Osteoblast (primary cell): ENCODE measurements at regions not wholly inside any gene's neighbourhood (a gene's known extent, or its start where the extent isn't known, plus 50 kb on each side); places are given as distances from the start of the nearest gene placed in this dataset.

ENCODE experiments used
- DNase-seq: peaks from one replicate; pipeline ENCODE4 v3.0.0; 2011; ENCODE audit warnings: low spot score, mixed read lengths; ENCODE audit not compliant: insufficient read length; ENCODE audit errors: missing footprints
- H2AFZ ChIP-seq: 2 replicates; pipeline ENCODE4 v1.6.0; 2011; ENCODE audit warnings: mild to moderate bottlenecking, low read length
- H3K27ac ChIP-seq: 2 replicates; pipeline ENCODE4 v1.5.1; 2011; ENCODE audit warnings: mild to moderate bottlenecking, low read depth, low read length, moderate library complexity
- H3K27me3 ChIP-seq: 2 replicates; pipeline ENCODE4 v1.6.0; 2012; ENCODE audit warnings: mild to moderate bottlenecking, control low read depth, inconsistent platforms, low read length, moderate library complexity; ENCODE audit not compliant: insufficient read depth
- H3K36me3 ChIP-seq: 2 replicates; pipeline ENCODE4 v1.5.1; 2011; ENCODE audit warnings: mild to moderate bottlenecking, low read length, control low read depth, moderate library complexity; ENCODE audit not compliant: insufficient read depth
- H3K4me1 ChIP-seq: 2 replicates; pipeline ENCODE4 v1.5.1; 2011; ENCODE audit warnings: mild to moderate bottlenecking, low read length, control low read depth, moderate library complexity; ENCODE audit not compliant: insufficient read depth
- H3K4me2 ChIP-seq: 2 replicates; pipeline ENCODE4 v1.6.0; 2011; ENCODE audit warnings: mild to moderate bottlenecking, low read length; ENCODE audit not compliant: insufficient read depth
- H3K4me3 ChIP-seq: fragments of 200-600 bp; sonication (generic); 3 replicates; pipeline ENCODE4 v1.5.1; 2012; ENCODE audit warnings: mild to moderate bottlenecking, low read length, inconsistent platforms; ENCODE audit not compliant: insufficient read depth
- H3K79me2 ChIP-seq: 2 replicates; pipeline ENCODE4 v1.6.0; 2012; ENCODE audit warnings: mild to moderate bottlenecking, low read length, control low read depth, inconsistent platforms; ENCODE audit not compliant: insufficient read depth
- H3K9me3 ChIP-seq: 2 replicates; pipeline ENCODE4 v1.5.1; 2011; ENCODE audit warnings: low read depth, low read length, control low read depth
- H4K20me1 ChIP-seq: 2 replicates; pipeline ENCODE4 v1.6.0; 2012; ENCODE audit warnings: mild to moderate bottlenecking, low read length, control low read depth; ENCODE audit not compliant: insufficient read depth
- TF ChIP-seq, protein P1 (sequence below): IDR thresholded peaks from 2 replicates; pipeline ENCODE4 v1.5.1; 2011; ENCODE audit warnings: mild to moderate bottlenecking, low read depth, low read length, moderate library complexity; ENCODE audit errors: extremely low read depth

- peaks cover 2% of the 10 kb centered on the region for H3K9me3 ChIP-seq
- H3K79me2 ChIP-seq, result no peaks in the 10 kb centered on the region
- H3K27ac ChIP-seq, result no peak overlapping the region
- H4K20me1 ChIP-seq, result no peaks in the 10 kb centered on the region
- no peak for DNase-seq
- H3K27me3 ChIP-seq, result no peaks in the 10 kb centered on the region
- TF ChIP-seq, protein P1, sequence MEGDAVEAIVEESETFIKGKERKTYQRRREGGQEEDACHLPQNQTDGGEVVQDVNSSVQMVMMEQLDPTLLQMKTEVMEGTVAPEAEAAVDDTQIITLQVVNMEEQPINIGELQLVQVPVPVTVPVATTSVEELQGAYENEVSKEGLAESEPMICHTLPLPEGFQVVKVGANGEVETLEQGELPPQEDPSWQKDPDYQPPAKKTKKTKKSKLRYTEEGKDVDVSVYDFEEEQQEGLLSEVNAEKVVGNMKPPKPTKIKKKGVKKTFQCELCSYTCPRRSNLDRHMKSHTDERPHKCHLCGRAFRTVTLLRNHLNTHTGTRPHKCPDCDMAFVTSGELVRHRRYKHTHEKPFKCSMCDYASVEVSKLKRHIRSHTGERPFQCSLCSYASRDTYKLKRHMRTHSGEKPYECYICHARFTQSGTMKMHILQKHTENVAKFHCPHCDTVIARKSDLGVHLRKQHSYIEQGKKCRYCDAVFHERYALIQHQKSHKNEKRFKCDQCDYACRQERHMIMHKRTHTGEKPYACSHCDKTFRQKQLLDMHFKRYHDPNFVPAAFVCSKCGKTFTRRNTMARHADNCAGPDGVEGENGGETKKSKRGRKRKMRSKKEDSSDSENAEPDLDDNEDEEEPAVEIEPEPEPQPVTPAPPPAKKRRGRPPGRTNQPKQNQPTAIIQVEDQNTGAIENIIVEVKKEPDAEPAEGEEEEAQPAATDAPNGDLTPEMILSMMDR, result no peak
- no peaks in the 10 kb centered on the region for H3K4me1 ChIP-seq
- H3K4me3 ChIP-seq, result no peak overlapping the region
- no peak overlapping the region for H3K4me2 ChIP-seq
- H2AFZ ChIP-seq, result no peak overlapping the region
- H3K36me3 ChIP-seq, result no peaks in the 10 kb centered on the region
These were observed 229.2 kb downstream of the SQOR start for GRCh38 chr15:45863881-45864580.

DNA sequence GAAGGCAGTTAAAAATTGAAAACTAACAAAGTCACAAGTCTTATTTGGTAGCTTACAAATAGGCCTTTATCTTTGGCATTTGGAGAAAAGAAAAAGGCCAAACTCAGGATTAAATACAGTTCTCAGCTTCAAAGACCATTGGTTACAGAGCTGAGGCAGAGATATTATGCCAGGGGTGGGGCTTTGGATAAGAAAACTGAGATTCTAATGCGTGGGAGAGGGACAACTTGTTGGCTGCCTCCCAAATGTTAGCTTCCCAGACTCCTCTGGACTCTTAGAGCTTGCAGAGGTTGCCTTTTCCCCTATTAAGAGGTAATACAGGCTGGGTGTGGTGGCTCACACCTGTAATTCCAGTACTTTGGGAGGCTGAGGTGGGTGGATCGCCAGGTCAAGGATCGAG, 231.8 kb downstream of the SQOR start:
- Histone ChIP-seq H3K4me1 (no peaks in the 10 kb centered on the region), H3K36me3 (no peaks in the 10 kb centered on the region), H3K79me2 (no peaks in the 10 kb centered on the region), H3K9me3 (peaks cover 2% of the 10 kb centered on the region), H3K27ac (no peak overlapping the region), H3K4me3 (no peak overlapping the region), H3K27me3 (no peaks in the 10 kb centered on the region), H2AFZ (no peak overlapping the region), H3K4me2 (no peak overlapping the region), H4K20me1 (no peaks in the 10 kb centered on the region)
- TF ChIP-seq, protein P1, result no peak
- no peak for DNase-seq

- Histone ChIP-seq H3K9me3 (peaks cover 2% of the 10 kb centered on the region), H3K27me3 (no peaks in the 10 kb centered on the region)
These were observed 232.5 kb downstream of the SQOR start for GRCh38 chr15:45867281-45867680.

DNA sequence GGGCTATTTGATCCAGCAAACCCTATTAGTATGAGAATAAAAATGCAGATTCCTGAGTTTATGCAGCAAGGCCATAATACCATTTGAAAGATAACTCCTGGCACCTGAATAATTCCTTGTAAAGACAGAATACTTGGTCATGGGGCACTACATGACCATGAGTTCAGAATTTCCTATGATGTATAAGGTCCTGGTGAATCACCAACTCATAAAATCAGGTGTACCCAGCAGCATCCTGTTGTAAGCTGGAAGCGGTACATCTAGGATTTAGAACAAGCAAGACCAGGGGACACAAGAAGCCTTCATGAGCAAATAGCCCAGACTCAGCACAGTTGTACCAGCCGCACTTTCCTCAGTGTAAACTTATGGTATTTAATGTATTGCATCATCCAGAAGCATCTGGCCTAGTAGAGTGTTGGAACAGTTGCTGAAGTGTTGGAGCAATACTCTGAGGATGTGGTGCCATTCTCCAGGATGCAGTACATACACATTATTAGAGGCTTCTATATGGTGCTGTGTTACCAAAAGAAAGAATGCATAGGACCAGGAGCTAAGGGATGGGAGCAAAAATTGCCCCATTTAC, 233.4 kb downstream of the SQOR start:
- no peaks in the 10 kb centered on the region for H4K20me1 ChIP-seq
- H3K4me2 ChIP-seq, result no peak overlapping the region
- H3K36me3 ChIP-seq, result no peaks in the 10 kb centered on the region
- TF ChIP-seq, protein P1, result no peak
- H3K27ac ChIP-seq, result no peak overlapping the region
- H3K9me3 ChIP-seq, result peaks cover 2% of the 10 kb centered on the region
- DNase-seq, result no peak
- no peak overlapping the region for H2AFZ ChIP-seq
- H3K27me3 ChIP-seq, result no peaks in the 10 kb centered on the region
- H3K4me3 ChIP-seq, result no peak overlapping the region
- no peaks in the 10 kb centered on the region for H3K4me1 ChIP-seq
- no peaks in the 10 kb centered on the region for H3K79me2 ChIP-seq

More at GRCh38 chr15:45867281-45867680, 232.5 kb downstream of the SQOR start:
- Histone ChIP-seq H3K27ac (no peak overlapping the region), H3K4me1 (no peaks in the 10 kb centered on the region), H3K79me2 (no peaks in the 10 kb centered on the region), H3K4me3 (no peak overlapping the region), H3K4me2 (no peak overlapping the region), H2AFZ (no peak overlapping the region), H3K36me3 (no peaks in the 10 kb centered on the region), H4K20me1 (no peaks in the 10 kb centered on the region)
- TF ChIP-seq, protein P1, result no peak
- DNase-seq, result no peak
